CD4-positive, alpha-beta T cell treated with Interleukin-10 for 1 hour (primary cell): ENCODE measurements at regions not wholly inside any gene's neighbourhood (a gene's known extent, or its start where the extent isn't known, plus 50 kb on each side); places are given as distances from the start of the nearest gene placed in this dataset.
A peak's percentile ranks its signal among the peaks of the same experiment; 100 is the strongest.

Source experiments
- DNase-seq: peaks from one replicate; pipeline ENCODE4 v3.0.0-alpha.2; 2020

DNA sequence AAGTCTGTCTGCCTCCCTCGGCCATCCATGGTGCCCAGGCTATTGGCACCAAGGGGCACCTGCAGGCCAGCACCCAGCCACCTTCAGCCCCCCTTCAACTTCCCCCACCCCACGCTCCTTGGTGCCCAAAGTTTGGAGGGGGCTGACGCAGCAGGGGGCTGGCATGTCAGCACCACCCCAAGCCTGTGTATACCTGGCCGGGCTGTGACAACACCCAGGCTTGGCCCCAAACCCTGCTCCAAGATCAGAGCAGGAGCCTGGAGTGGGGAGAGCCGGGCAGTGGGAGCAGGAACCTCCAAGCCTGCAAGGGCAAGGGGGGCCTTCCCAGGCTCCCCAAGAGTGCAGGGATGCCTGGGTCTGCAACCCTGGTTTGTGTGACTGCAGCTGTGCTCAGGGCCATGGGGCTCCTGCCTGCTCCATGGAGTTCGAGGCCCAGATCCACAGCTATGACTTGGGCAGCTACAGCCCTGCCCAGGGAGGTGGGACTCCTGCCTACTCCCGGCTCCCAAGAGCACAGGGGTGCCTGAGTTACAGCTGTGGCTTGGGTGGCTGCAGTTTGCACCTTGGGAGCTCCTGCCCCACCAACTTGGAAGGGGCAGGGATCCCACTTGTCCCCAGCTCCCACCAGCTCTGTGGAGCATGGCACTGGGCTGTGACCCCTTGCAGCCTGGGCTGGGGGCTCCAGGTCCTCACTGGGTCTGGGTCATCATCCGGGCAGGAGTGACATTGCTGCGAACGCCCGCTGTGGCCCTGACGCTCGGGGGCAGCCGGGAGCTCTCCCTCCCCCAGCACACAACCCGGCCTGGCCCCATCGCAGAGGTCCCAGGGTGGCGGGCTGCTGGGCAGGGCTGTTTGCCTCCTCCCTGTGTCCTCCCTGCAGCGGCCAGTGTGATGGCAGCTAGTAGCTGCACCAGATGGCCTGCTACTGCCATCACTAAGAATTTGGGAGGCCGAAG, 175.5 kb upstream of the SDK2 start:
- no peak for DNase-seq

DNA sequence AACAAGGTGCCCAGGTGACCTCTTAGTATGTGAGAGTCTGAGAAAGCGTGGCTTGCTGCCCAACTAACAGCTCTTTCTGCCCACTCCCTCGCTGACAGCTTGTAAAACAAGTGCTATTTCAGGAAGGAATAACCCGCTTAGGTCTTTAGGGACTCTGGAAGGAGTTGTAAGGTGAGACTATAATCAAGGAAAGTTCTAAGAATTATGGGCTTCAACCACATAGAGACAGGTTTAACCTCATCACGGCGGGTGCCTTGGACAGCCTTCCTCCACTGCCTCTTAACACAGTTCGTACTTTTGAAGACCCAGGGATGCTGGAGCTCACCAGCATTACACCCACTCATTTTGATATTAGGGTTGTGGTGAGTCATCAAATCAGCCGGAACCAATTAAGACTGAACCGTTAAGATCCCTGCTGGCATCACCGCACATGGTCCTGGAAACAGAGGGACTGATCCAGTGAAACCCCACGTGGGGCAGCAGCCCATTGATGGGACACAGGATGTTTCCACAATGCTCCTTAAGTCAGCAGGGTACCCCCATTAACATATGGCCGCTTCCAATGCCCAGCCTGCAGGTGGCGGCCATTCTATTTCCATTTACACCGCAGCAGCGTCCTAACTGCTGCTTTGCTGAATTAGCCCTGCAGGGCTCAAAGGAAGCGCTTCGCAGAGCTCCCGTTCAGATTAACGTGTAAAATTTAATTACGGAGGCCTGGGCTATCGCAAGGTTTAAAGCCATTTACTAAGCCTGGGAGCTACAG, 176.6 kb upstream of the SDK2 start:
- no peak for DNase-seq

DNA sequence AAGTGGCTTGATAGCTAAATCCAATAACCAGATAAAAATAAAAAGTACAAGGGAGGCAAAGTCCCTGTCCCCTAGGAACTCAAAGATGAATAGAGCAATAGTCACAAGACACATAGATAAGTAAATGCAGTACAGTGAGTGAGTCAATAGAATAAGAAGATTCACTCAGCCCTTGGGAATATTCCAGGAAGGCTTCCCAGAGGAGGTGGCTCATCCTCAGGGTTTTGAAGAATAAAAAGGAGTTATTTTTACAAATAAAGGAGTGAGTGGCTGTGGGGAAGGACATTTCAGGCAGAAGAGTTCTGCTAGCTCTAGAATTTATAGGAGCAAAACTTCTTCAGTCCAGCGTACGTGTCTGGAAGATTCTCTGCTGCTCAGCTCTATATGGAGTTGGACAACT, 177.4 kb upstream of the SDK2 start:
- DNase-seq = no peak

DNA sequence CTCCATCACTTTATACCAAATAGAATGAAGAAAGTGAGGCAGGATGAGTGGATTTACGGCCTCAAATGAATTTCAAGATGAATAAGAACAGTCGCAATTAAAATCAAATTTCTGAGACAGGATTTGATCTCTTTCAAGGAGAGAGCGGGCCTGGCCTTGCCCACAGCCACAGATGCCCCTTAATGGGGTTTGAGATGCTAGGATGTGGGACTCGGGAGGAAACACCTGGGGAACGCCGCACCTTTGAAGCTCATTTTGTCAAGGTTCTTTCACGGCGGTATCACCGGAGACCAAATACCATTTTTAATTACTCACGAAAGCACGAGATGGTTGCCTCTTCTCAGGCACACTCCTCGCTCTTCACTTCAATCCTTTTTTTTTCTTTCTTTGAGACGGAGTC, 178.1 kb upstream of the SDK2 start:
- no peak for DNase-seq

DNA sequence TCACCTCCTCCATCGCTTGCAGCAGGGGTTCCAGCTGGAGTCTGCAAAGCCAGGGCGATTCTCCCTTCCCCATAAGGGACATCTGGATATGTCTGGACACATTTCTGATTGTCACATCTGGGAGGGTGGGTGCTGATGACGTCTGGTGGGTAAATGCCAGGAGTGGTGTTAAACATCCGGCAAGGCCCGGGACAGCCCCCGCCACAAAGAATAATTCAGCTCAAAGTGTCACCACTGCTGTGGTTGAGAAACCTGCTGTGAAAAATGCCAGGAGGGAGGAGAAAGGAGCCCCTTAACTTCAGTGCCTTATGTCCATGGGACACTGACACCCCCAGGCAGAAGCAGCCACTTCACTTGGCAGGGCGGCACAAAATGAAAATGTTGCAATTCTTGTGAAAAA, 179.4 kb upstream of the SDK2 start:
- no peak for DNase-seq

DNA sequence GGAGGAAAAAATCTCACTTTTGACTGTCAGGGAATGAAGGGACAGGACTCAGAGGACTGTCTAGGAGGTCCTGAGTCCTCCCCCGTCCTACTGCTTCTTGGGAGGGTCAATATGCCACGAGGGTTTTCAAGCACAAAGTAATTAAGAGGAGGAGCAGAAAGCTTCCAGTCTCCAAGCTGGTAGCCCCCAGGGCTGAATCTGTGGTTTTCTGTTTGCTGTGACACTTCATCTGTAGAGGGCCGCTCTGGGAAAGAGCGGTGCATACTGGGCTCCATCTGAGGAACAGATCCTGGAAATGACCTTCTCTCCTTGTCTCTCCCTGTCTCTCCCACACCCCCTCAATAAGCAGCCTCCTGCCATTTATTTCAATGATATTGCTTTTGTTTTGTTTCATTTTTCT, 180.1 kb upstream of the SDK2 start:
- DNase-seq = no peak

DNA sequence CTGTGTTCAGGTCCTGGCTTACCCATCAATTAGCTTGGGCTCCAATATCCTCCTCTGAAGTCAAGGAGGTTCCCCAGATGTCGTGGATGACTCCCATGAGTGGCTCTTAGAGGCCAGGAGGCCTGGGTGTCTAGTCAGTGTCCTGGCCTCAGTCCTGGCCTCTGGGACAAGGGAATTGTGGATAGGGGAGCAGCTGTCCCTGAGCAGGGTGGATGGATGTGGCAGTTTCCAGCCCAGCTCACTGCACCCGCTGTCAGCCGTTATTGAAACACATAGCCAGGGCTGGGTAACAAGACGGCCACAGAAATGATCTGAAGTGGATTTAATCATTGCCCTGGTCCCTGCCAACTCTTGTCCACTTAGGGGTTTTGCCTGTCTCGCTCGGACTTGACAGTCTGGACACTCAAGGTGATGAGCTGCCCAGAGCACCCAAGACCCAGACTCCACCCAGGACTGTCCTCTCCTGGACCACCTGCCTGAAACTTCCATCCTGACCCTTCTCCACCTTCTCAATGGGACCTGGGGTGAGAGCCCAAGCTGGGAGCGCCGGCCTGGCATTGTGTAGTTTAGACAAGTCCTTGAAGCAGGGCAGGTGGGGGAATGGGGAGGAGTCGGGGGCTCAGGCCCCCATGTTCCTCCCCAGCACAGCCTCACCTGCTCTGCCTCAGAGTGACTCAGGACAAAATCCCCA, 182.1 kb upstream of the SDK2 start:
- DNase-seq = no peak

DNA sequence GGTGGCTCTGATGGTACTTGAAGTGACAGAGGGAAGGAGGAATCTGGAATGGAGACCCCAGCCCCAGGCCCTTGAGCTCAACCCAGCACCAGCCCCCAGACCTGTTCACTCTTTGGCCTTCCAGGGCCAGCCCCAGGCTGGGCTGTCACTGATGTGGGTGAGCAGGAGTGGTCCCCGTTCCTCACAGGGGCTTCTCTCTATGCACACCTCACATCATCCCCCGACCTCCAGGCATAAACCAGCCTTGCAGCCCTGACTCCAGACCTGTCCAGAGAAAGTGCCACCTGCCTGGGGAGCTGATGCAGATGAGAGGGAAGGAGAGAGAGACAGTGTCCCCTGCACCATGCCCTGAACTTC, 182.6 kb upstream of the SDK2 start:
- no peak for DNase-seq

DNA sequence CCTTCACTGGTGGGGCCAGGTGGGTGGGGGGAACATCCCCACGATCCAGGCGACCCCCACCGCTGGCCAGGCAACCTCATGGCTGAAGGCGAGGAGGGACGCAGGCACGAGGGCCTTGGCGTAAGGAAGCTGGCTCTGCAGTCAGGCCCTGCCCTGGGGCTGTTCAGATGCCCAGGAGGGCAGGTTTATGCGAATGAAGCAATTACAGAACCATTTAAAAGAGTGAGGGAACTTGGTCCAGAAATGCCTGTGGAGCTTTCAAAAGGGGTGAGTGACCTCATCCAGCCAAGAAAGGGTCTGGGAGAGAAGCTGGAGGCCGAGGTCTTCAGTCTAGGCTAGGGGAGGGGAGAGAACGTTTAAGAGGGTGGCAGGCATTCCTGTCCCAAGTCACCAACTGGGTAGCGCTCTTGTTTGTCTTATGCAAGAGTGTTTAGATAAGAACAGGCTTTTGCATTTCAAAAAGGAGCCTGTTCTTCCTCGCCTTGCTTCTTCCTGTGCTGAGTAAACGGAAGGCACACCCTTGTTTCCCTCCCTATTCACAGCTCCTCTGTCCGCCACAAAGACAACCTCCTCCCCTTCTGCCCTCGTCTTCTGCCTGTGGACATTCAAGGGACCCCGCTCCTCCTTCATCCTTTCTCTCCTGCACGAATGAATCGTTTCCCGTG, 183.5 kb upstream of the SDK2 start:
- peak; percentile 19 for DNase-seq

DNA sequence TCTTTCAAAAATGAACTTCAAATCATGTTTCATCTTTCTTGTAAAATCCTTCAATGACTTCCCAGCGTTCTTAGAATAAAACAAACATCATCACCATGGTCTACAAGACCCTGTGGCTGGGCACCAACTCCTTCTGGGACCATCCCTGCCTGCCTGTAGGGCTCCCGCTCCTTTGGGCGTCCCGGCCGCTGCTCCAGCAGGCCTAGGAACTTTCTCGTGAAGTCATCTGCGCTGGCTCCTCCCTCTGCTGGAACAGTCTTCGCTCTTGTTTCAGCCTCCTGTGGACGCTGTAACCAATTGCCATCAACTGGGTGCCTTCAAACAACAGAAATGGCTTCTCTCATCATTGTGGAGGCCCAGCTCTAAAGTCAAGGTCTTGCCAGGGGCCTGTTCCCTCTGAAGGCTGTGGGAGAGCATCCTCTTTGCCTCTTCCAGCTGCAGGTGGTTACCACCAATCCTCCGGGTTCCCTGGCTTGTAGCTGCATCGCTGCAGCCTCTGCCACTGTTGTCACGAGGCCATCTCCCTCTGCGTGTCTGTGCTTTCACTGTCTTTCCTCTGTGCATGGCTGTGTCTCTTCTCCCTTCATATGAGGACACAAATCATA, 185.5 kb upstream of the SDK2 start:
- no peak for DNase-seq

DNA sequence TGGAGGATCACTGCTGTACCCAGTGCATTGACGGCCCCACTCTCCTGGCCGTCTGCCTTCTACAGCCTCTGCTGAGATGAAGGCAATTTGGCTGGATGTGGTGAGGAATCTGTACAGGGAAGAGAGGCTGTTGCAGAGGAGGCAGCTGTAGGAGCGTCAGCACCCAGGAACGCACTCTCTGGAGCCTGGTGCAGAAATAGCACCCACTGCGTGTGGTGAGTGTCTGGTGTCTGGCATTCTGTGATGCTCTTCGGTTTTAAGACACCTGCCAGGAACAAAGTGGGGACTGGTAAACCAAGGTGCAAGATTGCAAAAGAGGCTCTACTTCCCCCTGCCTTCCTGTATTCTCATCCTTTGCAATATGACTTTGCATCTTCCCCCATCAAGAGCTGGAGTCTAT, 187.5 kb upstream of the SDK2 start:
- DNase-seq = no peak

DNA sequence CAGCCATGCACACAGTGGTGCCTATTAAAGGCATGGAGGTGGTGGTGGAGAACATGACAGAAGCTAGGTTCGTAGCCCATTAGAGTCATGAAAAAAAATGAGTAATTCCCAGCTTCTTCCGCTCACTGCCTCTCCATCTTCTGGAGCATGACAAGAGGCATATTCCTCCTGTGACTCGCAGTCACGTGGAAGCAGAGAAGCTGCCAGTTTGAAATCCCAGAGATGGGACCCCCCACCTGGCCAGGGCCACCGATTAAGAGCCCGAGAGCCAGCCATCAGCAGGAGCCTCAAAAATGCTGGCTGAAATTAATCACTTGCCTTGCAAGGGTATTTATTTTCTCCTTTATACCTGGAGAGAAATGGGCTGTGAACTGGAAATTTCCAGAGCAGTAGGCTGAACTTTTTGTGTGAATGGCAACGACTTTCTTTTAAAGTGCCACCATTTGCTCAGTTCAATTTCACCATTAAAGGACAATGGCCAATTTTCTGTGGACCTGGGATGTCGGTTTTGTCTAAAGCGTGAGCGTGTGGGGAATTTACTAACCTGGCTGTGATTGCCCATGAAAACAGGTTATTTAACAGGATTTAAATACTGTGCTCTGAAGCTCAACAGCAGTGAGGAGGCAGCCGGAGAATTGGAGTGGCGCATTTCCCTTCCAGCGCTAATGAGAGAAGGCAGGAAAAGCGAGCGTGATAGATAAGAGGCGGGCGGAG, 189.7 kb upstream of the SDK2 start:
- DNase-seq = no peak

DNA sequence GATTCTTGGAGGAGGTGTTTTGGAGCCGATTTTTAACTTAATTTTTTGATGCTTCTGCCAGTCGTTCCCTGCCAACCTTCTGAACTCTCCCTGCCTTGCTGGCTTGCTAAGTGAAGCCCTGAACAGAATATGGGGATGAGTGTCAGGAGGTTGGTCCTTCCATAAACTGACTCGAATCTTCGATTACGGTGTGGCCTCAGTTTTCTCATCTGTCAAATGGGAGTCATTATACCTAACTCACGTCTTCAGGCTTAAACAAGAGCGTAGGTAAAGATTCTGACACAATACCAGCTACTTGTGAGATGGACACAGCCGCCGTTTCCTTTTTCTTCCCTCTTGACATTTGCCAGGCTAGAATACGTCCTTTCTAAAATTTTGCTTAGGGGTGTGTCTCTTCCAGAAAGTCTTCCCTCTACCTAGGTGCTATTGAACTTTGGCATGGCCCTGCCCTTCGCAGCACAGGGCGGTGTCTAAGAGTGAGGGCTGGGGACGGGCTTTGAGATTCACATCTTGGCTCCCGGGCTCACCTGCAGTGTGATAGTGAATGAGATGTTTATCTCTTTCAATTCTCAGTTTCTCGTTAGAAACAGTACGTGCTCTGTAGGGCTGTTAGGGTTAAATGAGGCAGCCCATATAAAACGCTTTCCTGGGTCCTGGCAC, 190.6 kb upstream of the SDK2 start:
- DNase-seq = no peak

DNA sequence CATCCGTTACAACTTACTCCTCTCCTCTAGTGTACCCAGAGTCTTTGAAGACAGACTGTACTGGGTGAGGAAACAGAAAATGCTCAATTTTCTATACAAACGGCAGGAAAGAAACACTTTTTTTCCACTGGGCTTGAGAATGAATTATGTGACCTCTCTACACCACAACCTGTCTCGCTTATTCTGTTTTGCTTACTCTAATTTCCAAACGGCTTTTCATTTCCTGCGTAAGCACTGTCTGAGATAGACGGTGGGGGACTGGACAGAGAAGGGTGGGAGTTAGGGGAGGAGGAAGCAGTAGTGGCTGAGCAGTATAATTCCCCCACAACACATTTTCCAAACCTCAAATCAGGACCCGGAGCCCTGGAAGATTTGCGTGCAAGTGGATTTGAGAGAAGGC, 191.4 kb upstream of the SDK2 start:
- no peak for DNase-seq

DNA sequence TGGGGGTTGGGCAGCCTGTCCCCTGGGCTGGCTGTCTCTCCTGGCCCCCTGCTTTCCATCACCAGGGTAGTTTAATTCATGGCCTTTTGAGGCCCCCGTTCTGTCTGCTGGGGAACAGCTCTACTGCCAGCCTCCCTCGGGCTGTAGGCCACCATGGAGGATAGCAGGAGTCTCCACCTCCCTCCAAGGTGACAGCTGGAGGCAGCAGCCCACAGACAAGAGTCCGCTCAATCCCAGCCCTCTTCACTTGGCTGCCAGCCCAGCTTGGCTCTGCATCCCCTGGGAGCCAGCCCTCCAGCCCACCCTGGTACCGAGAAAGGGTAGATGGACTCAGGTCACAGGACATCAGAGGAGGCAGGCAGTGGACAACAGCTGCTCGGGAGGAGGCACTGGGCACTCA, 194.6 kb upstream of the SDK2 start:
- DNase-seq = no peak

DNA sequence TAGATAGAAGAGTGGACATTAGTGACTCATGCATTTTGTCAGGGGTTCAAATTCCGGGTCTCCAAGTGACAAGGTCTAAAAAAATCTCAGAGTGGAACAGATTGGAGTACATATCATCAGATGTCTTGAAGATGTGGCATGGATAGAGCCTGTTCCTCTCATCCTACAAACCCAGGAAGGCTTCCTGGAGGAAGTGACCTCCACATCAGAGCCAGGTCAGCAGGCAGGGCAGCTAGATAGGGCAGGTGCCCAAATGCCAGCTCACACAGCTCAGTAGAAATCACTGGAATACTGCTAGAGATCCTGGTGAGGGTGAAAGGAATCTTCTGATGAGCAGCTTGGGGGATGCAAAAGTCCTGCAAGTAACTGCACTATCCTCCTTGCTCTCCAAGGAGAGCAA, 196.6 kb upstream of the SDK2 start:
- DNase-seq = no peak

DNA sequence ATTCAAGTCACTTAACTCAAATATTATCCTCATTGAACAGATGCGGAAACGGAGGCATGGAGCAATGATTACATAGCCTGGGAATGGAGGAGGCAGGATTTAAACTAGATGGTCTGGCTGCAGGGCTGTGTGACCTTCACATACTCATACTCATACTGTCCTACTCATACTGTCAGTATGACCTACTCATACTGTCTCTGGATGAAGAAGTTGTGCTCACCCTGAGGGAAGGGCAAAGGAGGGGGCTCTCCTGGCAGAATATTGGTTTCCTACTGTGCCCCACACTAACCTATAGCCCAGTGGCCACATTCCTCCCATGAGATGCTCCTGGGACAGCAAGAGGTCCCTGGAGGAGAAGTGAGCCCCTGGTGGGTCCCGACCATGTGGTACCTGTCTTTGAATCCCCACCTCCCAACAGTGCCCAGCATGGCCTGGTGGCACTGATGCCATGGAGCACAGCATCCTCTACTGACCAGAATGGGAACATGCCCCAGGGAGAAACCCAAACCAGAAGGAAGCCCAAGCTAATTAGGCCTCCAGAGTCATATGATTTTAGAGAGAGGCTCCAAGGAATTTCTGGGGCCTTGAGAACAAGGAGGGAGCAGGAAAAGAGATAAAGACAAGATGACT, 197.3 kb upstream of the SDK2 start:
- peak; percentile 10 for DNase-seq

DNA sequence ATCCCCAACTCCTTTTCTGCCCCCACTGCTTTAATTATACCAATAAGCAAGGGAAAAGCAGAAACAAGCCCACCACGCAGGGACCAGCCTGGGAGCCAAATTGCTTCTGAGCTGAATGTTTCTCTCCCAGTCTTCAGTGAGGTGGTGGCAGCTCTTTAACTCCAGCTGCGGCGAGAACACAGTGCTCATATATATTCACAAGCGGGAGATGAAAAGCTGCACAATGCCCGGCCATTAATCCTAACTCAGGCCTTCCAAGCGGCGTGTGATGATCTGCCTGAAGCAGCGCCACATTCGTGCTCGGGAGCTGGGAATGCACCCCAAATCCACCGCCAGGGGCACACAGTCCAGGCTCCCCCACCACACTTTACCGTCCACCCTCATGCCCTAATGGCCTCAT, 203.7 kb upstream of the SDK2 start:
- DNase-seq = no peak

DNA sequence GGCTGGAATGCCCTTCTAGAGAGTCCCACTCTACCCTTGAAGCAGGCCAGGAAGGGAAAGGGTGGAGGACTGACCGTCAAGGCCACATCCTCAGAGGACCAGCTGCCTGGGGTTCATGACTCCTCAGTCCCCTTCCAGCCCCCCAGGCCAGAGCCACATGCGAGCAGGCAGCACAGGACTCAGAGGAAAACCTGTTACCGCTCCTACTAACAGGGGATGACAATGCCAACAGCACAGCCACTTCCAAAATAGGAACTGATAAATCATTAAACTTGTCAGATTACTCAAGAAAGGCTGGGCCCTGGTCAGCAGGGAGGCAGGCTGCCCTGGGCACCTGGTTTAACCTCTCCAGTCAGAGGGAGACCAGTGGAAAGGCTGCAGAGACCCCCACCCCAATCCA, 206.2 kb upstream of the SDK2 start:
- DNase-seq = no peak

DNA sequence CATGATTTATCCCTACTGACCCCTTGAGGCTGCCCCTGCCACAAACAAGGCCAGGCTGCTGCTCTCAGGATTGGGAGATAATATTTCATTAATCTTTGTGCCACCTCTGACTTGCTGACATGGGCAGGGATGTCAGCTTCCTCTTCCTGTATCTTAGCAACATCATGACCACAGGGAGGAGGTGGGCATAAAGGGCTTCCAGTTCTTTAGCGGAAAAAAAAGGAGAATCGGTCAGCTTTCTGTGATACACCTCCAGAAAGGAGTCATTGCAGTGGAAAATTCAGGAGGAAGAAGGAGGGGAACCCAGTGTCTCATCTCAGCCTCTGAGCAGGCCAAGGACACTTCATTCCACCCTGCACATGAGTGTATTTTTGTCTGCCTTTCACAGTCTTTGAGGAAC, 206.8 kb upstream of the SDK2 start:
- DNase-seq = no peak

DNA sequence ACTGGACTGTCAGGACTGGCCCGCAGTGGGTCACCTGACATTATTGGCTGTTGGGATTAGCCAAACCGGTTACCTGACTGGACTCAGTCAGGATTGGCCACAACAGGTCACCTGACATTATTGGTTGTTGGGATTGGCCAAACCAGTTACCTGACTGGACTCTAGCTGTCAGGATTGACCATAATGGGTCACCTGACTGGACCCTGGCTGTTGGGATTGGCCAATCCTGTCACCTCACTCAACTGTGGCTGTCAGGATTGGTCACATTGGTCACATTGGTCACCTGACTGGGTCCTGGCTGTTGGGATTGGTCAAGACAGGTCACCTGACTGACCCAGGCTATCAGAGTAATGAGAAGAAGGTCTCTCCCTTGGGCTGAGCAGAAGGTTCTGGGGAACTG, 207.7 kb upstream of the SDK2 start:
- DNase-seq = no peak
